GM18498 (cell line): ENCODE measurements at regions not wholly inside any gene's neighbourhood (a gene's known extent, or its start where the extent isn't known, plus 50 kb on each side); places are given as distances from the start of the nearest gene placed in this dataset.
"Not testable (repeated sequence)": the region's sequence is repeated elsewhere in the genome, so short reads cannot be mapped to it uniquely, and the experiment has no call there.

Source experiments
- ATAC-seq: cut with Tn5 transposase; IDR thresholded peaks from one replicate; pipeline ENCODE4 v1.9.1; 2021; ENCODE audit warnings: mild to moderate bottlenecking, moderate library complexity; ENCODE audit not compliant: unreplicated experiment

DNA sequence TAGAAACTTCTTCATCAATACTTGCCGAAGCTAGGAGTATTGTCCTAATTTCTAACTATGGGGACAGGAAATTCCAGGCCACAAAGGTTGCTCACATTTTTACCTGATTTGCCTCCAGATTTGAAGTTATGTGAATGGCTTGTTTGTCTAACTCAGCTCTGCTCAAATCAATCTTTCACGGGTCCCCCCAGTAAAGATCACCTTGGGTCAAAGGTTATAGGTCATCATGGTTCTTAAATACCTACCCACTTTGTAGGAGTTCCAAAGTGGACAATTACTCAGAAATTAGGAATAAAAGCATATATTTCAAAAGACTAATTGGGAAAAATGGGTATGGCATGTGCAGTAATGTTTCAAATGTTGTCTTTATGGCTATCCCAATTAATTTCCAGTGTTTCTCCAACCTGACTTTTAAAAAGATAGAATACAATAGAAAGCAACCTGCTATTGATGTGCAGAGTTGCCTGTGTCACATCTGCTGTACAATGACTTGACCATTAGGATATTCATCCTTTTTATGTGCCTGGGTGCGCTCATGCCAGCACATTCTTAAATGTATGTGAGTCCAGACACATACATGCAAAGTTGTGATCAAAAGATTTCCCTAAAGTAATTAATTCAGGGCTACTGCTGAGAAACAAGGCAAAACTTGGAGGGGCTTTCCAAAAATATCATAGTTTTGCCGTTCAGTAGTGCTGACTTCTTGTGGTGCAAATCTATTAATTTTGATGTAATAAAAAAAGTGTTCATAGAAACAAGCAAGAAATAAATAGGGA is 126.1 kb downstream of the MYCN start:
- ATAC-seq: no peak

- ATAC-seq: not testable (repeated sequence)
Observed at GRCh38 chr2:16065272-16066069, 125.1 kb downstream of the MYCN start.

- no peak for ATAC-seq
Observed at GRCh38 chr2:16064745-16065144, 124.4 kb downstream of the MYCN start.

DNA sequence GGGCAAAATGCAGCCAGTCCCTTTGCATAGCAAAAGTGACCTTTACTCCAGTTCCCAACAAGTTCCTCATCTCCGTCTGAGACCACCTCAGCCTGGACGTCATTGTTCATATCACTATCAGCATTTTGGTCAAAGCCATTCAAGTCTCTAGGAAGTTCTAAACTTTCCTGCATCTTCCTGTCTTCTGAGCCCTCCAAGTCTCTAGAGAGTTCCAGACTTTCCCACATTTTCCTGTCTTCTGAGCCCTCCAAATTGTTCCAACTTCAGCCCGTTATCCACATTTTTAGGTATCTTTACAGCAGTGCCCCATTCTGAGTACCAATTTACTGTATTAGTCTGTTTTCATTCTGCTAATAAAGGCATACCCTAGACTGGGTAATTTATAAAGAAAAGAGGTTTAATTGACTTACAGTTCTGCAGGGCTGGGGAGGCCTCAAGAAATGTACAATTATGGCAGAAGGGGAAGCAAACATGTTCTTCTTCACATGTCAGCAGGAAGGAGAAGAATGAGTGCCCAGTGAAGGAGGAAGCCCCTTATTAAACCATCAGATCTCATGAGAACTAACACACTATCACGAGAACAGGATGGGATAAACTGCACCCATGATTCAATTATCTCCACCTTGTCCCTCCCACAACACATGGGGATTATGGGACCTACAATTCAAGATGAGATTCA is 123.7 kb downstream of the MYCN start:
- ATAC-seq: no peak

- ATAC-seq: no peak
Observed at GRCh38 chr2:16063251-16063850, 123.0 kb downstream of the MYCN start.

DNA sequence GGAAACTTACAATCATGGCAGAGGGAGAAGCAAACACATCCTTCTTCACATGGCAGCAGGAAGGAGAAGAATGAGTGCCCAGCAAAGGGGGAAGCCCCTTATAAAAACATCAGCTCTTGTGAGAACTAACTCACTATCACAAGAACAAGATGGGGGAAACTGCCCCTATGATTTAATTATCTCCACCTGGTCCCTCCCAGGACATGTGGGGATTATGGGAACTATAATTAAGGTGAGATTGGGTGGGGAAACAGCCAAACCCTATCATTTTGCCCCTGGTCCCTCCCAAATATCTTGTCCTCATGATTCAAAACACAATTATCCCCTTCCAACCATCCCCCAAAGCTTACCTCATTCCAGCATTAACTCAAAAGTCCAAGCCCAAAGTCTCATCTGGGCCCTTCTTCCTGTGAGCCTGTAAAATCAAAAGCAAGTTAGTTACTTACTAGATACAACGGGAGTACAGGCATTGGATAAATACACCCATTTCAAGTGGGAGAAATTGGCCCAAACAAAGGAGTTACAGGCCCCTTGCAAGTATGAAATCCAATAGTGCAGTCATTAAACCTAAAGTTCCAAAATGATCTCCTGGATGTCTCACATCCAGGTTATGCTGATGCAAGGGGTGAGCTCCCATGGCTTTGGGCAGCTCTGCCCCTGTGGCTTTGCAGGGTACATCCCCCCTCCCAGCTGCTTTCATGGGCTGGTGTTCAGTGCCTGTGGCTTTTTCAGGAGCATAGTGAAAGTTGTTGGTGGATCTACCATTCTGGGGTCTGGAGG is 122.3 kb downstream of the MYCN start:
- ATAC-seq: no peak

DNA sequence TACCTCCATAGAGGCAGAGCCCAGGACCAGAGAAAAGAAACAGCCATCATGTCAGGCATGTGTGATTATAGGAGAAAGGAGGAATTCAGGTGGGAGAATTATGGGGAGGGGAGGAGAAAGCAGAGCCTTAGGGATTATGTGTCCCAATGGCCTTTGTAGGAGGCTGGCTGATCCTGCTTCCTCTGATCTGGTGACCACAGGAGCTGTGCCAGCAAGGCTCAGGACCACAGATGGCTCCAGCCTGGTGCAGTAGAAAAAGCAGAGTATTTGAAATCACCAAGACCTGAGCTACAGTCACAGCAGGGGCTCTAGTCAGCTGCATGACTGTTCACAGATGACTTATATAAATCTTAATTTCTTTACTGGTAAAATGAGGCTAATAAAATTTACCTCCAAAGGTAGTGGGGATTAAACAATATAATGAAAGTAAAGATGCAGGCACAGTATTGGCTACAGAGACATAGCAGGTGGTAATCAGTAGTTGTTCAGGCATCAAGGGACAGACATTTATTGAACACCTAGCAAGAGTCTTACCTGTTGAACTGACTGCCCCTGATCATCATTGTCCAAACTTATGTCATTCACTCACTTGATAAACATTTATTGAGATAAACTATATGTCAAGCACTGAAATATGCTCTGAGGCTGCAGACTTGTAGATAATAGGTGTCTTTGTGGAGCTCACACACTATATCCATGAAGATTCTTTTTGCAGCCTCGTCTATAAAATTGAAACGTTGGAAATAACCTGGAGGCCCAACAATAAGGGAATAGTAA is 121.3 kb downstream of the MYCN start:
- ATAC-seq: no peak

DNA sequence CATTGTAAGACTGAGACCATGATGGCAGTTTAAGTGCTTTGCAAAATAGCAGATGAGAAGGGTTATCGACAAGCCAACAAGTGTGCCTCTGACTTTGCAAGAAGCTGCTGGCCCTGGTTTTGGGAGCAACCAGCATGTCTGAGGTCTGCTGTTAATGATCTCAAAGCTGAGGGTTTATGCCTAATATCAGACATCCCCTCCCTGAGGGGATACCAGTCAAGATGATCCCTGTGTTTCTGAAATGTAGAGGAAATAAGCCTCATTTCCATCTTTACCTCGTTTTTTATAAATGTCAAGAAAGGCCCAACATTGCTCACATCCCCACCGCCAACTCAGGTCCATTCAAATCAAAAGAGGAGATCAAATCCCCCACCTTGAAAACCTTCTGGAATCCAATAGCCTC is 120.6 kb downstream of the MYCN start:
- ATAC-seq: no peak

- no peak for ATAC-seq
Observed at GRCh38 chr2:16060125-16060935, 120.0 kb downstream of the MYCN start.

GRCh38 chr2:16059393-16060016 is 119.2 kb downstream of the MYCN start:
- ATAC-seq: no peak

GRCh38 chr2:16058747-16059358 is 118.5 kb downstream of the MYCN start:
- ATAC-seq: no peak

GRCh38 chr2:16058256-16058655 is 117.9 kb downstream of the MYCN start:
- ATAC-seq: no peak

DNA sequence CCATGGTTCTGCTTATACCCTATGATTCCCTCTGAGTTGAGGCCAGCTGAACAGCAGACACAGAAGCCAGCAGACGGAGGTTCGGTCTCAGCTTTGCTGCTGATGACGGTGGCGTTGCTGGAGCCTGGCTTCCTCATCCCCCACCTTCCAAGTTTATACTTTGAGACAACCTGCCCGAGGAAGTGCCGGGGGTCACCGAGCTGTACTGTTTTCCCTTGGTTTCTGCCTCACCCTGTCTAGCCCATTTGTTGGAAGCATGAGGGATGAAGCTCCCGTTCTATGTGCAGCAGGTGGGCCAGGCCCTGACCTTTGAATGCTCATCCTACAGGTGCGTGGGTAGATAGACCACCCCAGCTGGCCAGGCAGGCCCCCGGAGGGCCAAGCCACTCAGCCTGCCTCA is 117.3 kb downstream of the MYCN start:
- ATAC-seq: no peak

DNA sequence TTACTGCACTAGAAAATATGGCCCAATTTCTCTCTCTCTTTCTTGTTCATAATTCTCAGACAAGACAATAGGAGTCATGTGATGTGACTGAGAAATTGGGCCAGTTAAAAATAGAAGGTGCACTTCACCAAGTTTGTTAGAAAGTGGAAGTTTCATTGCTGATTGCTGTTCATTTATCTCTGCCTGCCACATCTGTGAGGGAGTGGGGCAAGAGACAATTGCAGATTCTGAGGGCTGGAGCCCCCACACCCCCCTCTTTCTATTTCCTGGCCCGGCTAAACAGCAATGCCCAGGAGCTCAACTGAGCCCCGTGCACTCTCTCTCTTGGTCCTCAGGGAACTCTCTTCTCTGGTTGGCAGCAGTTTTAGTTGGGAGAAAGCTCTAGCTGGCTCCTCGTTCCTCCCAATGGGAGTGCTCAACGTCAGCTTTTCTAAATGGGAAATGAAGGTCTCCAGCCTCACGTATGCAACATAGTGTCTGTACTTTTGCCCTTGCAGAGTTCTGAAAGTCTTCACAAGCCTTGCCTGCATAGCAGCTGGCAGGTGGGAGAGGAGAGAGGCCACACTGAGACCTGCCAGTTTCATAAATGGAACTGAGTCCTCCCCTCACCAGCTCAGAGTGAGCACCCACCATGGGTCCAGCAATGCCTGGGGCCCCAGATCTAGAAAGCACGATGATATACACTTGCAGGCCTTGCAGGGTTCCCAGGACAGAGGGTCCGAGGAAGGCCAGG is 115.7 kb downstream of the MYCN start:
- ATAC-seq: peak; percentile 92

DNA sequence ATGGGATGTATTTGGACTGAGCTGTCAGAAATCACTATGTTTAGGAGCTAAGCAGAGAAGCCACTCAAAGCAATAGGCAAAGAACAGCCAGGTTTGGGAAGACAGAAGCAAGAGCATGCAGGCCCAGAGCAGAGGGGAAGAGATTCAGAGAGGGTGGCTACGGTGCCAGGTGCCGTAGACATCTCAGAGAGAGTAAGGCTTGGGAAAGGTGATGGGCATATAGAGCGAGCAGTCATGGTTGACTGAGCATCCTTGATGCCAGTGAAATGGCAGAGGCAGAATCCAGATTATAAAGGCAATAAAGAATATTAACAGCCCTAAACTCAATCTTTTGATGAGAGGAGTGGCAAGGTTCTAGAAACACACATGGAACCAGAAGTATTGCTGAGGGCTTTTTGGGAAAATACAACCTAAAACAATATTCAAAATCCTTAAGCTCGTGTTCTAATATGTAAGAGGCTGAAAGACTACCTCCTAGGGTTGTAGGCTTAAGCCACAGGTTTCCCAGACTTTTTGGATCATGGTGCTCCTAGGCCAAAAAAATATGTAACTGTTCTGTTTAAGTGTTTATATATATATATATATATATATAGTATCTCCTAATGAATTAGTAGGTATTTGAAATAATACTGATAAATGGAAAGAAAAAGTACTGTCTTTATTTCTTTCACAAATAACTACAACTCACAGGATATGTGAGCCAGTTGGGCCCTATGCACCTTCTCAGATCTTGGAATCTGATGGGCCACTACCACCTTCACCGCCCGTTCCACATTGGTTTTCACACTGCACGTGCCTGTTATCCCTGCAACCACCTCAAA is 113.3 kb downstream of the MYCN start:
- ATAC-seq: no peak

DNA sequence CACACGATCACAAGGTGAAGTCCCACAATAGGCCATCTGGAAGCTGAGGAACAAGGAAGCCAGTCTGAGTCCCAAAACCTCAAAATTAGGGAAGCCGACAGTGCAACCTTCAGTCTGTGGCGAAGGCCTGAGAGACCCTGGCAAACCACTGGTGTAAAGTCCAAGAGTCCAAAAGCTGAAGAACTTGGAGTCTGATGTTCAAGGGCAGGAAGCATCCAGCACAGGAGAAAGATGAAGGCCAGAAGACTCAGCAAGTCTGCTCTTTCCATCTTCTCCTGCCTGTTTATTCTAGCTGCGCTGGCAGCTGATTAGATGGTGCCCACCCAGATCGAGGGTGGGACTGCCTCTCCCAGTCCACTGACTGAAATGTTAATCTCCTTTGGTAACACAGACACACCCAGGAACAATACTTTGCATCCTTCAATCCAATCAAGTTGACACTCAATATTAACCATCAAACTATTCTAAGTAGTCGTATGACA is 112.3 kb downstream of the MYCN start:
- ATAC-seq: not testable (repeated sequence)
